ENCODE measurements at regions not wholly inside any gene's neighbourhood (a gene's known extent, or its start where the extent isn't known, plus 50 kb on each side); places are given as distances from the start of the nearest gene placed in this dataset.

DNA sequence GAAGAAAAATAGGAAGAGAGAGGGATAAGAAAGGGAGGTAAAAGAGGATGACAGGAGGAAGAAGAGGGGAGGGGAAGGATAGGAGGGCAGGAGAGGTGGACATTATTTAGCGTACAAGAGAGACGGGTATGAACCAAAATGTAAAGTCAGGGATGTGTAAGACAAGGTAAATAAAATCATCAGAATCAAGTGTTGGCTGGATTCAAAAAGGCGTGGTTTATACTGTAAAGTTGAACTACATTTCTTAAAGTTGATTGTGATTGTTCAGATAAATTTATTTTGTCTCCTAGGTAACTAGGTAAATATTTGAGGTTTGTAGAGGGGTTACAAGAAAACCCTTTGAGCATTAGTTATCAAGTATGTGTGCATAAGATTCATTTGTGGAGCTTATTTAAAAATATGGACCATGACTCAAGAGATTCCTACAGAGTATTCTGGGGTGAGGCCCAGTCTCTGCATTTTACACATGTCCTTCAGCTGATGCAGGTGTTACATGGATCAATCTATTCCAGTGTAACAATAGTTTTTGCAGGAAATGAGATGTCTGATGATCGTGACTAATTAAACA, 512.1 kb upstream of the MBL2 start:
- FAIRE-seq (no peak), DNase-seq (ENCODE audit: insufficient read length, low spot score) (no peak)
- no peak for TF ChIP-seq PAX5 (IDR thresholded peaks at IDR 0.05; ENCODE audit: insufficient read depth, low read length, severe bottlenecking)
- no peak for TF ChIP-seq POLR2AphosphoS5 (IDR thresholded peaks at IDR 0.05; ENCODE audit: low read depth, low read length)
- no peak for TF ChIP-seq POU2F2 (IDR thresholded peaks at IDR 0.05; ENCODE audit: low read depth, low read length)
- TF ChIP-seq POLR2A (IDR thresholded peaks at IDR 0.05; ENCODE audit: low read depth, low read length), result no peak
- no peak for TF ChIP-seq SPI1 (IDR thresholded peaks at IDR 0.05; ENCODE audit: low read depth, low read length)
- no peak for TF ChIP-seq TAF1 (IDR thresholded peaks at IDR 0.05; ENCODE audit: low read depth, low read length)

DNA sequence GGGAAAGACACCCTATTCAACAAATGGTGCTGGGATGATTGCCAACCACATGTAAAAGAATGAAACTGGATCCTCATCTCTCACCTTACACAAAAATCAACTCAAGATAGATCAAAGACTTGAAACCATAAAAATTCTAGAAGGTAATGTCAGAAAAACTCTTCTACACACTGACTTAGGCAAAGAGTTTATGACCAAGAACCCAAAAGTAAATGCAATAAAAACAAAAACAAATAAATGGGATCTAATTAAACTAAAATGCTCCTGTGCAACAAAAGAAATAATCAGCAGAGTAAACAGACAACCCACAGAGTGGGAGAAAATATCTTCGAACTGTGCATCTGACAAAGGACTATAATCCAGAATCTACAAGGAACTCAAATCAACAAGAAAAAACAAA, 504.2 kb upstream of the MBL2 start:
- FAIRE-seq (no peak), DNase-seq (ENCODE audit: insufficient read length, low spot score) (no peak)
- no peak for TF ChIP-seq TAF1 (IDR thresholded peaks at IDR 0.05; ENCODE audit: low read depth, low read length)

DNA sequence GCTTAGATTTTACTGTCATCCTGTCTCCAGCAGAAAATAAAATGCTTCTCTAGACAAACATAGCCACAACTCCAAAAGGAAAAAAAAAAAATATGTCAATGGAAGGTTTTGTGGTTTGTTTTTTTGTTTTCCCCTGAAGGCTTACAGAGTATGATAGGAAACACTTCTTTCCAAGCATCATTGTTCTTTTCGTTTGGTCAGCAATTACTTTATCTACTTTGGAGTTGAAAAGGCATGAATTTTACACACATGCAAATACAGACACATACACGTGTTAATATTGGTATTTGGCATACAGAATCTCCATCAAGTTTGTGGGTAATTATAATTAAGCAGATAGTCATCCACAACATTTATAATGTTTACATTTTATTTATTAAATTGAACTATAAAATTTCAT, 496.9 kb upstream of the MBL2 start:
- FAIRE-seq, result no peak
- no peak for DNase-seq (ENCODE audit: insufficient read length, low spot score)

DNA sequence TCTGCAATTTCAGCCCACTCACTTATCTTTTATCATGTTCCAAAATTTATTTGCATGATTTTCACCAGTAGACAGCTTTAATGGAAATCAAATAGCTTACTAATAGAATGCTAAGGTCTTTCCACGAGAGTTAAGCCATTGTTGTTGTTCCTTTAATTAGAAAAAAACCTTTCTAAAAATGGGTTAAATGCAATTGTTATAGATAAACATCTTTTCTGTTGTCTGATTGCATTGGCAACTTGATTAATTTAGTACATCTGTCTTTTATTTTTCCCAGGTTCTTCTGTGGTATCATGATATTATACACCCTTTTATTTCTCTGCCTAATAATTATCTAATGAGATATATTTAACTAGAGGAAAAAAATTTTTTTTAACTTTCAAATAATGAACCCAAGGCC, 487.6 kb upstream of the MBL2 start:
- FAIRE-seq (no peak), DNase-seq (ENCODE audit: insufficient read length, low spot score) (no peak)
- no peak for TF ChIP-seq POU2F2 (IDR thresholded peaks at IDR 0.05; ENCODE audit: low read depth, low read length)
- no peak for TF ChIP-seq SPI1 (IDR thresholded peaks at IDR 0.05; ENCODE audit: low read depth, low read length)
- TF ChIP-seq POLR2A (IDR thresholded peaks at IDR 0.05; ENCODE audit: low read depth, low read length), result no peak
- TF ChIP-seq PAX5 (IDR thresholded peaks at IDR 0.05; ENCODE audit: insufficient read depth, low read length, severe bottlenecking), result no peak
- TF ChIP-seq POLR2AphosphoS5 (IDR thresholded peaks at IDR 0.05; ENCODE audit: low read depth, low read length), result no peak

More for the DNA sequence above, 496.9 kb upstream of the MBL2 start:
- TF ChIP-seq POLR2A (IDR thresholded peaks at IDR 0.05; ENCODE audit: low read depth, low read length) (no peak), TAF1 (IDR thresholded peaks at IDR 0.05; ENCODE audit: low read depth, low read length) (no peak)

DNA sequence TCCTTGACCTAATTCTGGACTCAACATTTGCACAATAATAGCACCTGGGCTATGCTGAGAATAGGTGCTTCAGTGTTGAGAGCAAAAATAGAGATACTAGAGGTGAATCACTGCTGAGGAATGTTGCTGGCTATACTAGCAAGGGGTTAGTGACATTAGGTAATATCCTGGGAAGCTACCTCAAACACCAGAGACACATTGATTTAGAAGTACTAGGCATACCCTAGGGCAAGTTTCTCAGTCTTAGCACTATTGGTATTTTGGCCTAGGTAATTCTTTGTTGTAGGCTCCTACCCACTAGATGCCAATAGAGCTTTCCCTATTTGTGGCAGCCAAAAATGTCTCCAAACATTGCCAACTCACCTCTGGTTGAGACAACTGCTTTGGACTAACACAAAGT, 484.0 kb upstream of the MBL2 start:
- DNase-seq (ENCODE audit: insufficient read length, low spot score), result no peak
- FAIRE-seq, result no peak
- TF ChIP-seq POLR2A (IDR thresholded peaks at IDR 0.05; ENCODE audit: low read depth, low read length), result no peak
- no peak for TF ChIP-seq PAX5 (IDR thresholded peaks at IDR 0.05; ENCODE audit: insufficient read depth, low read length, severe bottlenecking)
- TF ChIP-seq POLR2AphosphoS5 (IDR thresholded peaks at IDR 0.05; ENCODE audit: low read depth, low read length), result no peak
- no peak for TF ChIP-seq POU2F2 (IDR thresholded peaks at IDR 0.05; ENCODE audit: low read depth, low read length)
- TF ChIP-seq TAF1 (IDR thresholded peaks at IDR 0.05; ENCODE audit: low read depth, low read length), result no peak
- no peak for TF ChIP-seq SPI1 (IDR thresholded peaks at IDR 0.05; ENCODE audit: low read depth, low read length)

DNA sequence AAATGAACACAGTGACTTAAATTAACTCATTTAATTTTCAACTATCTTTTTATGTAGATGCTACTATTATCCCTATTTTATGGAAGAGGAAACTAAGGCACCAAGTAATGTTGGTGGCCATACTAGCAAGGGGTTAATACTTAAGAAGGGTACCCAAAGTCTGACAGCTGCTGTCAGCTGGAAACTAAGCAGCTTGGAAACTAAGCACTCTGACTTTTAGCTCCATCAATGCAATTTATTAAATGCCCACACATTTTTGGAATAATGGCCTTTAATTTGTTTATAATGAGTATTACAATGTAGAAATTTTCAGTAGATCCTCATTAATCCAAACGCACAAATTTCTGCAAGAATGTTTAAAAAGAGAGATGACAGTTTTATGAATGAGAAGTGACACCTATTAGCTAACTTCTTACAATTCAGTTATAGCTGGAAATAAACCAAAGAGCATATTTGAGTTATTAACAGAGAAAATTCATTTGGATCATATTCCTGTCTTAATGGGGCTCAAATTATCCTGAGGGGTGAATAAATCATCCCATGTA, 483.1 kb upstream of the MBL2 start:
- DNase-seq (ENCODE audit: insufficient read length, low spot score), result no peak
- TF ChIP-seq POLR2AphosphoS5 (IDR thresholded peaks at IDR 0.05; ENCODE audit: low read depth, low read length), result no peak
- TF ChIP-seq POLR2A (IDR thresholded peaks at IDR 0.05; ENCODE audit: low read depth, low read length), result no peak
- TF ChIP-seq TAF1 (IDR thresholded peaks at IDR 0.05; ENCODE audit: low read depth, low read length), result no peak
- TF ChIP-seq SPI1 (IDR thresholded peaks at IDR 0.05; ENCODE audit: low read depth, low read length), result no peak
- no peak for TF ChIP-seq POU2F2 (IDR thresholded peaks at IDR 0.05; ENCODE audit: low read depth, low read length)
- no peak for TF ChIP-seq PAX5 (IDR thresholded peaks at IDR 0.05; ENCODE audit: insufficient read depth, low read length, severe bottlenecking)
- no peak for FAIRE-seq

DNA sequence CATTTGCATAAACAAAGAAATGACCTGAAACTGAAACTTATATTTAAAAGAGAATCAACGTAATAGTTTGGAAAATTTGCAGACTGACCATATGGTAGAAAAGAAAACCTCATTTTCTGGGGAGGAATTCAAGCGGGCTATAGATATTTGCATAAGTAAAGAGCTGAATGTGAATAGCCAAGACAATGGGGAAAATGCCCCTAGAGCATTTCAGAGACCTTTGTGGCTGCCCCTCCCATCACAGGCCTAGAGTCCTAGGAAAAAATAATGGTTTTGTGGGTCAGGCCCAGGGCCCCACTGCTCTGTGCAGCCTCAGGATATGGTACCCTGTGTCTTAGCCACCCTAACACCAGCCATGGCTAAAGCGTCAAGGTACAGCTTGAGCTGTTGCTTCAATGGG, 480.6 kb upstream of the MBL2 start:
- no peak for TF ChIP-seq TAF1 (IDR thresholded peaks at IDR 0.05; ENCODE audit: low read depth, low read length)
- no peak for TF ChIP-seq SPI1 (IDR thresholded peaks at IDR 0.05; ENCODE audit: low read depth, low read length)
- TF ChIP-seq PAX5 (IDR thresholded peaks at IDR 0.05; ENCODE audit: insufficient read depth, low read length, severe bottlenecking), result no peak
- TF ChIP-seq POU2F2 (IDR thresholded peaks at IDR 0.05; ENCODE audit: low read depth, low read length), result no peak
- no peak for TF ChIP-seq POLR2AphosphoS5 (IDR thresholded peaks at IDR 0.05; ENCODE audit: low read depth, low read length)
- no peak for TF ChIP-seq POLR2A (IDR thresholded peaks at IDR 0.05; ENCODE audit: low read depth, low read length)
- DNase-seq (ENCODE audit: insufficient read length, low spot score) (no peak), FAIRE-seq (no peak)

DNA sequence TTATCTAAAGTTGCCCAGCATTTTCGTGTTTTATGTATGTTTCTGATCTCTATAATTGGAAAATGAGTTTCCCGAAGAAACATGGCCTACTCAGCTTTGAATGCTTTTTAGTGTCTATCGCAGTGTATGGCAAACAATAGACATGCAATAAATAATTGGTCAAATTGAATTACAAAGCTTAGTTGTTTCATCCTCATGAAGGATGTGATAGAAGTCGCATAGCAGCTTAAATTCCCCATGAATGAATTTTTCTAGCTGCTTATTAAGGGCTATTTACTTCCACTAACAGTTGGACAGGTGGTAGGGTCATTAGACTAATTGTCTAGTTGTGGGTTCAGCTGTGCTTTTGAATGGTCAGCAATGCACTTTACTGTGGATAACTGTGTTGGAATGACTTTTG, 467.3 kb upstream of the MBL2 start:
- FAIRE-seq (no peak), DNase-seq (ENCODE audit: insufficient read length, low spot score) (no peak)
- TF ChIP-seq SPI1 (IDR thresholded peaks at IDR 0.05; ENCODE audit: low read depth, low read length) (no peak), PAX5 (IDR thresholded peaks at IDR 0.05; ENCODE audit: insufficient read depth, low read length, severe bottlenecking) (no peak), POU2F2 (IDR thresholded peaks at IDR 0.05; ENCODE audit: low read depth, low read length) (no peak), POLR2AphosphoS5 (IDR thresholded peaks at IDR 0.05; ENCODE audit: low read depth, low read length) (no peak)

DNA sequence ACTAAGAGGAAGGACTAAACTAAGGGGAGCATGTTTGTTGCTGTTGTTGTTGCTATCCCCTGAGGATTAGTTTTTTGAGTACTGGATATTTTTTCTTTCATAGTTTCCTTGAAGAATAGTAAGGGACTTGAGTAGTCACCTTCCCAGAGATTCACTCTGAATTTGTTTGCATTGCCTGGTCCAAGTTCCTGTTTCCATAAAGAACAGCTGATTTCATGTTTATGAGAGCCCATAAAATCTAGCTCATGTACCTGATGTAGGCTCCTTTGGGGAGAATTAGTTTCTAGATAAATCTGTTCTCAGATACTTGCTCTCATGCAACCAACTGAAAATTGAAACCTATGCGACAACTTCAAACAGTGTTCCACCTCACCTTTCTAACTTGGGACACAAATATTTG, 464.4 kb upstream of the MBL2 start:
- no peak for DNase-seq (ENCODE audit: insufficient read length, low spot score)
- no peak for FAIRE-seq
- TF ChIP-seq SPI1 (IDR thresholded peaks at IDR 0.05; ENCODE audit: low read depth, low read length) (no peak), POLR2AphosphoS5 (IDR thresholded peaks at IDR 0.05; ENCODE audit: low read depth, low read length) (no peak), TAF1 (IDR thresholded peaks at IDR 0.05; ENCODE audit: low read depth, low read length) (no peak), POLR2A (IDR thresholded peaks at IDR 0.05; ENCODE audit: low read depth, low read length) (no peak), PAX5 (IDR thresholded peaks at IDR 0.05; ENCODE audit: insufficient read depth, low read length, severe bottlenecking) (no peak)

DNA sequence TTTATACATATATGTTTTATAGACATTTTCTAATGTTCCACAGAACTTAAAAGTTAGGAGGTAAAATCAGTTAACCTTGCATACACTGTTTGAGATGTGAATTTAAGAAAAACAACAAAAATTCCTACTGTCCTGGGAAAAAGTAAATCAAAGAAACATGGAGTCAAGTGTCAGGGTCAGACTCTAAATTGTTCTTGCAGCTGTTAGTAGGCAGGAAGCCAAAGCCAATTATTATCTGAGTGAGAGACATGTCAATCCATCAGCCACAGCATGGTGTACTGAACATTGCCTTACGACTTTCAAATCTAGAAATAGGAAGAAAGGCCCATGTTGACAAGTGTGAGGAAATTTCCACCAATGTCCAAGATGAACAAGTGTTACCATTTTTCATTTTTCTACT, 461.2 kb upstream of the MBL2 start:
- TF ChIP-seq SPI1 (IDR thresholded peaks at IDR 0.05; ENCODE audit: low read depth, low read length) (no peak), PAX5 (IDR thresholded peaks at IDR 0.05; ENCODE audit: insufficient read depth, low read length, severe bottlenecking) (no peak), POU2F2 (IDR thresholded peaks at IDR 0.05; ENCODE audit: low read depth, low read length) (no peak), TAF1 (IDR thresholded peaks at IDR 0.05; ENCODE audit: low read depth, low read length) (no peak), POLR2AphosphoS5 (IDR thresholded peaks at IDR 0.05; ENCODE audit: low read depth, low read length) (no peak)
- FAIRE-seq (no peak), DNase-seq (ENCODE audit: insufficient read length, low spot score) (no peak)
